Lung (tissue), 11 donors: ENCODE measurements at regions not wholly inside any gene's neighbourhood (a gene's known extent, or its start where the extent isn't known, plus 50 kb on each side); places are given as distances from the start of the nearest gene placed in this dataset.

Experiments
- ATAC-seq: fragments of 200-7000 bp; cut with Tn5 transposase; one replicate; pipeline ENCODE4 v1.9.1; 2020; ENCODE audit warnings: moderate number of reproducible peaks; ENCODE audit not compliant: insufficient read depth, low FRiP score
- DNase-seq, 3 donors: peaks; one replicate each; pipeline ENCODE4 v3.0.0-alpha.2; 2013 to 2017
- H3K27ac ChIP-seq, 2 donors: one replicate each; pipeline ENCODE4 v1.5.1; 2013; ENCODE audit warnings: mild to moderate bottlenecking in 2 of 2, moderate library complexity in 2 of 2, control low read depth in 1 of 2, inconsistent platforms in 1 of 2, low read depth in 1 of 2, low read length in 1 of 2
- H3K27me3 ChIP-seq, 3 donors: one replicate each; pipeline ENCODE4 v1.5.1; 2013; ENCODE audit warnings: low read length in 2 of 3; ENCODE audit not compliant: control insufficient read depth in 3 of 3, insufficient read depth in 3 of 3
- H3K36me3 ChIP-seq, 4 donors: one replicate each; pipeline ENCODE4 v1.5.1; 2013; ENCODE audit warnings: low read length in 4 of 4, mild to moderate bottlenecking in 1 of 4, moderate library complexity in 1 of 4; ENCODE audit not compliant: control insufficient read depth in 4 of 4, insufficient read depth in 4 of 4
- H3K4me1 ChIP-seq, 5 donors: one replicate each; pipeline ENCODE4 v1.5.1; 2013; ENCODE audit warnings: low read length in 5 of 5, mild to moderate bottlenecking in 2 of 5, moderate library complexity in 1 of 5; ENCODE audit not compliant: control insufficient read depth in 5 of 5, insufficient read depth in 5 of 5
- H3K4me3 ChIP-seq: one replicate; pipeline ENCODE4 v1.5.1; 2013; ENCODE audit warnings: mild to moderate bottlenecking, control low read depth, moderate library complexity
- H3K9ac ChIP-seq, 2 donors: one replicate each; pipeline ENCODE4 v1.5.1; 2013; ENCODE audit warnings: low read length in 2 of 2, control low read depth in 1 of 2; ENCODE audit not compliant: insufficient read depth in 1 of 2
- H3K9me3 ChIP-seq, 4 donors: one replicate each; pipeline ENCODE4 v1.5.1; 2013; ENCODE audit warnings: low read length in 3 of 4, mild to moderate bottlenecking in 1 of 4, moderate library complexity in 1 of 4; ENCODE audit not compliant: control insufficient read depth in 4 of 4, insufficient read depth in 3 of 4
- WGBS, 2 donors: extraction: QIAGEN DNeasy Blood & Tissue Kit; methylation state at CpG; one replicate each; pipeline ENCODE4 v1.1.7; 2013; 5-methylcytosine and 5-hydroxymethylcytosine counted together
- TF ChIP-seq, protein P1 (sequence below): IDR thresholded peaks from 2 replicates; pipeline ENCODE4 v1.5.1; 2012; ENCODE audit warnings: mild to moderate bottlenecking; ENCODE audit errors: control extremely low read depth, extremely low read depth
- donor health status: control.
- donor health status: control.
- donor health status: Bipolar disorder and iron deficiency.
- donor health status: healthy.
- donor health status: DM: yes; HTN: yes; CAD: no.

GRCh38 chr4:10283761-10284160, 167.2 kb upstream of the WDR1 start:
- DNase-seq (no peak), ATAC-seq (no peak)
- H3K36me3 ChIP-seq: no peaks in the 10 kb centered on the region
- WGBS, 2 donors: 70 to 79% methylated on average over 2 of the region's 2 CpGs
- H3K27me3 ChIP-seq: no peaks in the 10 kb centered on the region
- H3K9me3 ChIP-seq: no peaks in the 10 kb centered on the region
- no peak overlapping the region for H3K4me3 ChIP-seq
- TF ChIP-seq, protein P1, sequence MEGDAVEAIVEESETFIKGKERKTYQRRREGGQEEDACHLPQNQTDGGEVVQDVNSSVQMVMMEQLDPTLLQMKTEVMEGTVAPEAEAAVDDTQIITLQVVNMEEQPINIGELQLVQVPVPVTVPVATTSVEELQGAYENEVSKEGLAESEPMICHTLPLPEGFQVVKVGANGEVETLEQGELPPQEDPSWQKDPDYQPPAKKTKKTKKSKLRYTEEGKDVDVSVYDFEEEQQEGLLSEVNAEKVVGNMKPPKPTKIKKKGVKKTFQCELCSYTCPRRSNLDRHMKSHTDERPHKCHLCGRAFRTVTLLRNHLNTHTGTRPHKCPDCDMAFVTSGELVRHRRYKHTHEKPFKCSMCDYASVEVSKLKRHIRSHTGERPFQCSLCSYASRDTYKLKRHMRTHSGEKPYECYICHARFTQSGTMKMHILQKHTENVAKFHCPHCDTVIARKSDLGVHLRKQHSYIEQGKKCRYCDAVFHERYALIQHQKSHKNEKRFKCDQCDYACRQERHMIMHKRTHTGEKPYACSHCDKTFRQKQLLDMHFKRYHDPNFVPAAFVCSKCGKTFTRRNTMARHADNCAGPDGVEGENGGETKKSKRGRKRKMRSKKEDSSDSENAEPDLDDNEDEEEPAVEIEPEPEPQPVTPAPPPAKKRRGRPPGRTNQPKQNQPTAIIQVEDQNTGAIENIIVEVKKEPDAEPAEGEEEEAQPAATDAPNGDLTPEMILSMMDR: no peak
- H3K4me1 ChIP-seq: no peaks in the 10 kb centered on the region
- H3K27ac ChIP-seq: no peak overlapping the region
- H3K9ac ChIP-seq: no peak overlapping the region

GRCh38 chr4:10281996-10282395, 165.4 kb upstream of the WDR1 start:
- H3K9ac ChIP-seq: no peak overlapping the region

DNA sequence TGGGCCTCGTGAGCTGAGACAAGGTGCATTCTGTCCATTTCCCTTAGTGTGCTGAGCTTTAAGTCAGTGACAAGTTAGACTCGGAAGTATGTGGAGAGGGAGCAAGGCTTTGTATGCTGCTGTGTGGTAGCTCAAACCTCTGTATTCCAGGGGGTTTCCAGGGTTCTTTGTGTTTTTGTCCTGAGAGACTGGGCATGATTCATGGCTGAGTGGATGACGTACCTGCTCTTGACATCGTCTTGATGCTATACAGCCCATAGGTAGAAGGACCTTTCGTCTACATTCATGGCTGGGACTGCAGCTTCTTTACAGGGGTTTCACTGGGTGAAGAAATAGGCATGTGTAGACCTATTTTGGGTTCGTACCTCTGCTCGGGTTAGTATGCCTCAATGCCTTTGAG, 162.7 kb upstream of the WDR1 start:
- Histone ChIP-seq H3K36me3 (no peaks in the 10 kb centered on the region), H3K4me3 (no peak overlapping the region), H3K9me3 (no peaks in the 10 kb centered on the region), H3K4me1 (no peaks in the 10 kb centered on the region), H3K27ac (no peak overlapping the region), H3K9ac (no peak overlapping the region), H3K27me3 (no peaks in the 10 kb centered on the region)
- TF ChIP-seq, protein P1: no peak
- ATAC-seq (no peak), DNase-seq (no peak)
- 87% methylated on average over 7 of the region's 7 CpGs for WGBS, 2 donors

More at GRCh38 chr4:10281996-10282395, 165.4 kb upstream of the WDR1 start:
- Histone ChIP-seq H3K9me3 (no peaks in the 10 kb centered on the region), H3K27me3 (no peaks in the 10 kb centered on the region), H3K4me1 (no peaks in the 10 kb centered on the region), H3K27ac (no peak overlapping the region), H3K36me3 (no peaks in the 10 kb centered on the region), H3K4me3 (no peak overlapping the region)
- WGBS, 2 donors: 50 to 71% methylated on average over 3 of the region's 3 CpGs
- DNase-seq (no peak), ATAC-seq (no peak)
- TF ChIP-seq, protein P1: no peak

- H3K4me3 ChIP-seq: no peak overlapping the region
- no peaks in the 10 kb centered on the region for H3K36me3 ChIP-seq
- 91 to 93% methylated on average over 5 of the region's 5 CpGs for WGBS, 2 donors
- no peaks in the 10 kb centered on the region for H3K27me3 ChIP-seq
- H3K9me3 ChIP-seq: no peaks in the 10 kb centered on the region
- ATAC-seq: no peak
- H3K4me1 ChIP-seq: no peaks in the 10 kb centered on the region
- no peak for DNase-seq
- no peak overlapping the region for H3K9ac ChIP-seq
- H3K27ac ChIP-seq: no peak overlapping the region
- TF ChIP-seq, protein P1: no peak
Observed at GRCh38 chr4:10278071-10278470, 161.5 kb upstream of the WDR1 start.
